ENCODE measurements at regions not wholly inside any gene's neighbourhood (a gene's known extent, or its start where the extent isn't known, plus 50 kb on each side); places are given as distances from the start of the nearest gene placed in this dataset.

GRCh38 chr16:64290461-64290860 lies 831.4 kb downstream of the CDH11 start:
- Histone ChIP-seq H3K36me3 (ENCODE audit: insufficient read depth, low read length) (no peaks in the 10 kb centered on the region), H2AFZ (ENCODE audit: low read depth, low read length) (no peak overlapping the region), H3K9ac (ENCODE audit: low read length) (no peak overlapping the region), H3K27me3 (ENCODE audit: insufficient read depth, low read depth, low read length) (no peaks in the 10 kb centered on the region), H3K27ac (ENCODE audit: low read length) (no peak overlapping the region), H3K4me3 (ENCODE audit: low read length) (no peak overlapping the region), H3K4me2 (ENCODE audit: low read length) (no peak overlapping the region), H4K20me1 (ENCODE audit: insufficient read depth) (no peaks in the 10 kb centered on the region), H3K9me3 (ENCODE audit: low read length) (no peaks in the 10 kb centered on the region), H3K9me2 (ENCODE audit: insufficient read depth, low read length) (no peaks in the 10 kb centered on the region), H3K79me2 (replicated peaks; ENCODE audit: insufficient read depth, low read length) (no peaks in the 10 kb centered on the region), H3F3A (ENCODE audit: insufficient read depth, low read length, poor library complexity, severe bottlenecking) (no peaks in the 10 kb centered on the region)
- TF ChIP-seq CTCF (IDR thresholded peaks at IDR 0.05; ENCODE audit: poor library complexity, severe bottlenecking), result no peak

GRCh38 chr16:64287655-64288528 lies 834.0 kb downstream of the CDH11 start:
- Histone ChIP-seq H3K79me2 (replicated peaks; ENCODE audit: insufficient read depth, low read length) (no peaks in the 10 kb centered on the region), H3K9me3 (ENCODE audit: low read length) (no peaks in the 10 kb centered on the region), H3K27me3 (ENCODE audit: insufficient read depth, low read depth, low read length) (no peaks in the 10 kb centered on the region), H3K9me2 (ENCODE audit: insufficient read depth, low read length) (no peaks in the 10 kb centered on the region), H3K9ac (ENCODE audit: low read length) (no peak overlapping the region), H3K4me2 (ENCODE audit: low read length) (no peak overlapping the region), H3K4me3 (ENCODE audit: low read length) (no peak overlapping the region), H3F3A (ENCODE audit: insufficient read depth, low read length, poor library complexity, severe bottlenecking) (no peaks in the 10 kb centered on the region), H4K20me1 (ENCODE audit: insufficient read depth) (no peaks in the 10 kb centered on the region), H3K27ac (ENCODE audit: low read length) (no peak overlapping the region), H3K36me3 (ENCODE audit: insufficient read depth, low read length) (no peaks in the 10 kb centered on the region), H2AFZ (ENCODE audit: low read depth, low read length) (no peak overlapping the region)
- no peak for TF ChIP-seq RAD21 (conservative IDR thresholded peaks at IDR 0.05)
- no peak for TF ChIP-seq EZH2 (IDR thresholded peaks at IDR 0.05; ENCODE audit: borderline replicate concordance, insufficient read depth, low read length, poor library complexity, severe bottlenecking)
- TF ChIP-seq CTCF (IDR thresholded peaks at IDR 0.05; ENCODE audit: poor library complexity, severe bottlenecking), result no peak
- TF ChIP-seq EP300 (conservative IDR thresholded peaks at IDR 0.05; ENCODE audit: poor library complexity, severe bottlenecking), result no peak
- TF ChIP-seq SMC3 (conservative IDR thresholded peaks at IDR 0.05; ENCODE audit: poor library complexity), result no peak
- no peak for TF ChIP-seq POLR2AphosphoS5 (IDR thresholded peaks at IDR 0.05)
- no peak for TF ChIP-seq REST (IDR thresholded peaks at IDR 0.05; ENCODE audit: borderline replicate concordance)
- TF ChIP-seq MXI1 (conservative IDR thresholded peaks at IDR 0.05; ENCODE audit: poor library complexity, severe bottlenecking), result no peak
- TF ChIP-seq TAF1 (IDR thresholded peaks at IDR 0.05; ENCODE audit: low read depth), result no peak
